ENCODE measurements at regions not wholly inside any gene's neighbourhood (a gene's known extent, or its start where the extent isn't known, plus 50 kb on each side); places are given as distances from the start of the nearest gene placed in this dataset.

DNA sequence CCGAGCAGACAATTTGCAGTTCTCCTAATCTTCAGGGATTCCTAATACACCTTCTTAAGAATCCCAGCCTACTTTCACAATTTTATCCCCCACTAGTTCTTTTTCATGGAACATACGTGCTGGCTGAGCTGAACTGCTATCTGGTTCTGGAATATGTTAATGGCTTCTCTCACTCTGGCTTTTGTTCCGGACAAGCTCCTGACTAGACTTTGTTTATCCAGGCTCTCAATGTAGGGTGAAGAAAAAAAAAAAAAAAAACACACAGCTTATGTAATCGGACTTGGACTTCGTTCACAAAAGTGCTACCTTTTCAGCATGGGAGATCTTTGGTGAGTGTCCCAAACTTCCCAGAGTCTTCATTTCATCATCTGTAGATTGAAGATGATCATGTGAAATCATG, 555.4 kb upstream of the CPEB2 start:
- no peaks in the 10 kb centered on the region for H3K36me3 ChIP-seq (ENCODE audit: control insufficient read depth in 2 of 2, insufficient read depth in 1 of 2, low read length in 2 of 2)
- no peaks in the 10 kb centered on the region for H3K9me3 ChIP-seq (ENCODE audit: control insufficient read depth, insufficient read depth, low read depth, low read length)
- no peak overlapping the region for H3K27ac ChIP-seq (ENCODE audit: extremely low read depth, low read depth, low read length)
- ChIA-PET POLR2A (no interaction called here), CTCF (no interaction called here)
- TF ChIP-seq, protein P1, sequence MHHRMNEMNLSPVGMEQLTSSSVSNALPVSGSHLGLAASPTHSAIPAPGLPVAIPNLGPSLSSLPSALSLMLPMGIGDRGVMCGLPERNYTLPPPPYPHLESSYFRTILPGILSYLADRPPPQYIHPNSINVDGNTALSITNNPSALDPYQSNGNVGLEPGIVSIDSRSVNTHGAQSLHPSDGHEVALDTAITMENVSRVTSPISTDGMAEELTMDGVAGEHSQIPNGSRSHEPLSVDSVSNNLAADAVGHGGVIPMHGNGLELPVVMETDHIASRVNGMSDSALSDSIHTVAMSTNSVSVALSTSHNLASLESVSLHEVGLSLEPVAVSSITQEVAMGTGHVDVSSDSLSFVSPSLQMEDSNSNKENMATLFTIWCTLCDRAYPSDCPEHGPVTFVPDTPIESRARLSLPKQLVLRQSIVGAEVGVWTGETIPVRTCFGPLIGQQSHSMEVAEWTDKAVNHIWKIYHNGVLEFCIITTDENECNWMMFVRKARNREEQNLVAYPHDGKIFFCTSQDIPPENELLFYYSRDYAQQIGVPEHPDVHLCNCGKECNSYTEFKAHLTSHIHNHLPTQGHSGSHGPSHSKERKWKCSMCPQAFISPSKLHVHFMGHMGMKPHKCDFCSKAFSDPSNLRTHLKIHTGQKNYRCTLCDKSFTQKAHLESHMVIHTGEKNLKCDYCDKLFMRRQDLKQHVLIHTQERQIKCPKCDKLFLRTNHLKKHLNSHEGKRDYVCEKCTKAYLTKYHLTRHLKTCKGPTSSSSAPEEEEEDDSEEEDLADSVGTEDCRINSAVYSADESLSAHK (tag by site-specific recombination; IDR thresholded peaks at IDR 0.05): no peak
- no peak for TF ChIP-seq ZNF184 (tag by site-specific recombination; IDR thresholded peaks at IDR 0.05)
- no peak for TF ChIP-seq ZNF549 (tag by site-specific recombination; IDR thresholded peaks at IDR 0.05)
- no peaks in the 10 kb centered on the region for H3K4me1 ChIP-seq (ENCODE audit: control insufficient read depth, insufficient read depth, low read length)
- H3K4me3 ChIP-seq (ENCODE audit: low read depth, low read length): no peak overlapping the region

DNA sequence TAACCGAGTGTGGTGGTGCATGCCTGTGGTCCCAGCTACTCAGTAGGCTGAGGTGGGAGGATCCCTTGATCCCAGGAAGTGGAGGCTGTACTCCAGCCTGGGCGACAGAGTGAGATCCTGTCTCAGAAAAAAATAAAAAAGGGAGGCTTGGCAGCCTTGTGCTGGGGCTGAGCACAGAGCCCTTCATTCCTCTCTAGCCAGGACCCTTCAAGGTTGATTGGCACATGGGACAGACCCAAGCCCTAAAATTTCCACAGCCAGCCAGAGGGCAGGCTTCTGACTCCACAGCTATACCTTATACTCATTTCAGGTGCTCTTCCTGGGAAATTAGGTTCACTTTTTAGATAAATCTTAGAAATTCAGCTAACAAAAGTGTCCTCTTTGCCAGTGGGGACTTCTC, 553.0 kb upstream of the CPEB2 start:
- TF ChIP-seq ZNF223 (tag by site-specific recombination; IDR thresholded peaks at IDR 0.05) (no peak), ZNF335 (tag by site-specific recombination; conservative IDR thresholded peaks at IDR 0.05) (no peak), ZIC2 (tag by site-specific recombination; IDR thresholded peaks at IDR 0.05) (no peak), MYNN (tag by site-specific recombination; IDR thresholded peaks at IDR 0.05; ENCODE audit: borderline replicate concordance) (no peak), ZNF621 (tag by site-specific recombination; IDR thresholded peaks at IDR 0.05) (no peak), KLF7 (tag by site-specific recombination; IDR thresholded peaks at IDR 0.05; ENCODE audit: borderline replicate concordance) (no peak), KLF1 (tag by site-specific recombination; IDR thresholded peaks at IDR 0.05) (no peak), IKZF3 (tag by site-specific recombination; IDR thresholded peaks at IDR 0.05) (no peak), ZNF776 (tag by site-specific recombination; IDR thresholded peaks at IDR 0.05; ENCODE audit: borderline replicate concordance) (no peak), ZNF202 (tag by site-specific recombination; IDR thresholded peaks at IDR 0.05; ENCODE audit: borderline replicate concordance) (no peak)
- TF ChIP-seq, protein P2, sequence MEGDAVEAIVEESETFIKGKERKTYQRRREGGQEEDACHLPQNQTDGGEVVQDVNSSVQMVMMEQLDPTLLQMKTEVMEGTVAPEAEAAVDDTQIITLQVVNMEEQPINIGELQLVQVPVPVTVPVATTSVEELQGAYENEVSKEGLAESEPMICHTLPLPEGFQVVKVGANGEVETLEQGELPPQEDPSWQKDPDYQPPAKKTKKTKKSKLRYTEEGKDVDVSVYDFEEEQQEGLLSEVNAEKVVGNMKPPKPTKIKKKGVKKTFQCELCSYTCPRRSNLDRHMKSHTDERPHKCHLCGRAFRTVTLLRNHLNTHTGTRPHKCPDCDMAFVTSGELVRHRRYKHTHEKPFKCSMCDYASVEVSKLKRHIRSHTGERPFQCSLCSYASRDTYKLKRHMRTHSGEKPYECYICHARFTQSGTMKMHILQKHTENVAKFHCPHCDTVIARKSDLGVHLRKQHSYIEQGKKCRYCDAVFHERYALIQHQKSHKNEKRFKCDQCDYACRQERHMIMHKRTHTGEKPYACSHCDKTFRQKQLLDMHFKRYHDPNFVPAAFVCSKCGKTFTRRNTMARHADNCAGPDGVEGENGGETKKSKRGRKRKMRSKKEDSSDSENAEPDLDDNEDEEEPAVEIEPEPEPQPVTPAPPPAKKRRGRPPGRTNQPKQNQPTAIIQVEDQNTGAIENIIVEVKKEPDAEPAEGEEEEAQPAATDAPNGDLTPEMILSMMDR (tag by site-specific recombination; IDR thresholded peaks at IDR 0.05): no peak
- H3K9me3 ChIP-seq (ENCODE audit: control insufficient read depth, insufficient read depth, low read depth, low read length): no peaks in the 10 kb centered on the region
- H3K4me1 ChIP-seq (ENCODE audit: control insufficient read depth, insufficient read depth, low read length): no peaks in the 10 kb centered on the region
- POLR2A ChIA-PET: no interaction called here
- H3K27ac ChIP-seq (ENCODE audit: extremely low read depth, low read depth, low read length): no peak overlapping the region
- H3K4me3 ChIP-seq (ENCODE audit: low read depth, low read length): no peak overlapping the region
- CTCF ChIA-PET: no interaction called here
- no peaks in the 10 kb centered on the region for H3K36me3 ChIP-seq (ENCODE audit: control insufficient read depth in 2 of 2, insufficient read depth in 1 of 2, low read length in 2 of 2)

DNA sequence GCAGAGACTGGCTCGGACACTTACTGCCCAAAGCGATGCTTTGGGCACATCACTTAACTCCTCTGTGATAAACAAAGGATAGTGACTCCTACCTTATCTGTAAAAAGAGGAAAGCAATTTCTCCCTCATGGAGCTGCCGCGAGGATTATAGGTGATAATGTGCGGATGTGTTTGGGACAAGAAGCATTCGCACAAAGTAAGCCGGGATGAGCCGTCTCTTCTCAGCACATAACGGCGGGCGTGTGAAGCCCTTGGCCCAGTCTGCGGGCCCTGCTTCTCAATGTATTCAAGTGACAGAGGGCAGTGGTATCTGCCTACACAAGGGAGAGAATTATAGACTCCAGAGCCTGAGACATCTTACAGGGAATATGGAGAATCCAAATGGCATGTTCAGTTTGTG, 550.3 kb upstream of the CPEB2 start:
- ChIA-PET CTCF (no interaction called here), POLR2A (no interaction called here)
- no peak for TF ChIP-seq ZNF146 (tag by site-specific recombination; IDR thresholded peaks at IDR 0.05)
- TF ChIP-seq ZNF23 (tag by site-specific recombination; IDR thresholded peaks at IDR 0.05; ENCODE audit: borderline replicate concordance): no peak
- no peak for TF ChIP-seq ZFP41 (tag by site-specific recombination; IDR thresholded peaks at IDR 0.05; ENCODE audit: borderline replicate concordance)
- no peak for TF ChIP-seq ZNF791 (tag by site-specific recombination; IDR thresholded peaks at IDR 0.05)
- no peak for TF ChIP-seq ZNF521 (tag by site-specific recombination; IDR thresholded peaks at IDR 0.05)
- TF ChIP-seq, protein P3, sequence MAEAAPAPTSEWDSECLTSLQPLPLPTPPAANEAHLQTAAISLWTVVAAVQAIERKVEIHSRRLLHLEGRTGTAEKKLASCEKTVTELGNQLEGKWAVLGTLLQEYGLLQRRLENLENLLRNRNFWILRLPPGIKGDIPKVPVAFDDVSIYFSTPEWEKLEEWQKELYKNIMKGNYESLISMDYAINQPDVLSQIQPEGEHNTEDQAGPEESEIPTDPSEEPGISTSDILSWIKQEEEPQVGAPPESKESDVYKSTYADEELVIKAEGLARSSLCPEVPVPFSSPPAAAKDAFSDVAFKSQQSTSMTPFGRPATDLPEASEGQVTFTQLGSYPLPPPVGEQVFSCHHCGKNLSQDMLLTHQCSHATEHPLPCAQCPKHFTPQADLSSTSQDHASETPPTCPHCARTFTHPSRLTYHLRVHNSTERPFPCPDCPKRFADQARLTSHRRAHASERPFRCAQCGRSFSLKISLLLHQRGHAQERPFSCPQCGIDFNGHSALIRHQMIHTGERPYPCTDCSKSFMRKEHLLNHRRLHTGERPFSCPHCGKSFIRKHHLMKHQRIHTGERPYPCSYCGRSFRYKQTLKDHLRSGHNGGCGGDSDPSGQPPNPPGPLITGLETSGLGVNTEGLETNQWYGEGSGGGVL (tag by site-specific recombination; IDR thresholded peaks at IDR 0.05): no peak
- TF ChIP-seq, protein P4, sequence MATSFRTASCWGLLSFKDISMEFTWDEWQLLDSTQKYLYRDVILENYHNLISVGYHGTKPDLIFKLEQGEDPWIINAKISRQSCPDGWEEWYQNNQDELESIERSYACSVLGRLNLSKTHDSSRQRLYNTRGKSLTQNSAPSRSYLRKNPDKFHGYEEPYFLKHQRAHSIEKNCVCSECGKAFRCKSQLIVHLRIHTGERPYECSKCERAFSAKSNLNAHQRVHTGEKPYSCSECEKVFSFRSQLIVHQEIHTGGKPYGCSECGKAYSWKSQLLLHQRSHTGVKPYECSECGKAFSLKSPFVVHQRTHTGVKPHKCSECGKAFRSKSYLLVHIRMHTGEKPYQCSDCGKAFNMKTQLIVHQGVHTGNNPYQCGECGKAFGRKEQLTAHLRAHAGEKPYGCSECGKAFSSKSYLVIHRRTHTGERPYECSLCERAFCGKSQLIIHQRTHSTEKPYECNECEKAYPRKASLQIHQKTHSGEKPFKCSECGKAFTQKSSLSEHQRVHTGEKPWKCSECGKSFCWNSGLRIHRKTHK (tag by site-specific recombination; IDR thresholded peaks at IDR 0.05): no peak
- no peak for TF ChIP-seq ZNF175 (tag by site-specific recombination; IDR thresholded peaks at IDR 0.05)
- TF ChIP-seq ZNF501 (tag by site-specific recombination; IDR thresholded peaks at IDR 0.05): no peak
- TF ChIP-seq, protein P5, sequence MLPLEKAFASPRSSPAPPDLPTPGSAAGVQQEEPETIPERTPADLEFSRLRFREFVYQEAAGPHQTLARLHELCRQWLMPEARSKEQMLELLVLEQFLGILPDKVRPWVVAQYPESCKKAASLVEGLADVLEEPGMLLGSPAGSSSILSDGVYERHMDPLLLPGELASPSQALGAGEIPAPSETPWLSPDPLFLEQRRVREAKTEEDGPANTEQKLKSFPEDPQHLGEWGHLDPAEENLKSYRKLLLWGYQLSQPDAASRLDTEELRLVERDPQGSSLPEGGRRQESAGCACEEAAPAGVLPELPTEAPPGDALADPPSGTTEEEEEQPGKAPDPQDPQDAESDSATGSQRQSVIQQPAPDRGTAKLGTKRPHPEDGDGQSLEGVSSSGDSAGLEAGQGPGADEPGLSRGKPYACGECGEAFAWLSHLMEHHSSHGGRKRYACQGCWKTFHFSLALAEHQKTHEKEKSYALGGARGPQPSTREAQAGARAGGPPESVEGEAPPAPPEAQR (tag by site-specific recombination; IDR thresholded peaks at IDR 0.05): no peak
- no peak for TF ChIP-seq ZNF211 (tag by site-specific recombination; IDR thresholded peaks at IDR 0.05; ENCODE audit: low read depth)
- H3K9me3 ChIP-seq (ENCODE audit: control insufficient read depth, insufficient read depth, low read depth, low read length): no peaks in the 10 kb centered on the region
- no peak overlapping the region for H3K4me3 ChIP-seq (ENCODE audit: low read depth, low read length)
- no peaks in the 10 kb centered on the region for H3K36me3 ChIP-seq (ENCODE audit: control insufficient read depth in 2 of 2, insufficient read depth in 1 of 2, low read length in 2 of 2)
- H3K4me1 ChIP-seq (ENCODE audit: control insufficient read depth, insufficient read depth, low read length): no peaks in the 10 kb centered on the region
- no peak overlapping the region for H3K27ac ChIP-seq (ENCODE audit: extremely low read depth, low read depth, low read length)

Data from HEK293 (cell line).